GM18511 (cell line): ENCODE measurements at regions not wholly inside any gene's neighbourhood (a gene's known extent, or its start where the extent isn't known, plus 50 kb on each side); places are given as distances from the start of the nearest gene placed in this dataset.
"Not testable (repeated sequence)": the region's sequence is repeated elsewhere in the genome, so short reads cannot be mapped to it uniquely, and the experiment has no call there.

ENCODE experiments used
- ATAC-seq: cut with Tn5 transposase; IDR thresholded peaks from one replicate; pipeline ENCODE4 v1.9.1; 2021; ENCODE audit warnings: mild to moderate bottlenecking, moderate library complexity; ENCODE audit not compliant: unreplicated experiment

GRCh38 chr18:39190508-39190907, 1624.9 kb upstream of the CELF4 start:
- no peak for ATAC-seq

- no peak for ATAC-seq
These were observed 1622.7 kb upstream of the CELF4 start for GRCh38 chr18:39188278-39188677.

- no peak for ATAC-seq
These were observed 1620.4 kb upstream of the CELF4 start for GRCh38 chr18:39186008-39186407.

- ATAC-seq = no peak
These were observed 1618.6 kb upstream of the CELF4 start for GRCh38 chr18:39184176-39184575.

GRCh38 chr18:39178166-39178565, 1612.6 kb upstream of the CELF4 start:
- ATAC-seq = no peak

- ATAC-seq = no peak
These were observed 1607.3 kb upstream of the CELF4 start for GRCh38 chr18:39172695-39173421.

GRCh38 chr18:39168723-39169122, 1603.1 kb upstream of the CELF4 start:
- no peak for ATAC-seq

- no peak for ATAC-seq
These were observed 1602.4 kb upstream of the CELF4 start for GRCh38 chr18:39167990-39168389.

GRCh38 chr18:39166776-39167175, 1601.2 kb upstream of the CELF4 start:
- no peak for ATAC-seq

GRCh38 chr18:39162013-39162827, 1596.6 kb upstream of the CELF4 start:
- no peak for ATAC-seq

GRCh38 chr18:39149211-39149806, 1583.7 kb upstream of the CELF4 start:
- no peak for ATAC-seq

- ATAC-seq = no peak
These were observed 1568.7 kb upstream of the CELF4 start for GRCh38 chr18:39134255-39134654.

- ATAC-seq = not testable (repeated sequence)
These were observed 1561.9 kb upstream of the CELF4 start for GRCh38 chr18:39127538-39127937.

- ATAC-seq = no peak
These were observed 1548.2 kb upstream of the CELF4 start for GRCh38 chr18:39113790-39114189.

- no peak for ATAC-seq
These were observed 1539.5 kb upstream of the CELF4 start for GRCh38 chr18:39105104-39105503.

GRCh38 chr18:39072970-39073369, 1507.4 kb upstream of the CELF4 start:
- ATAC-seq = no peak

- no peak for ATAC-seq
These were observed 1496.8 kb upstream of the CELF4 start for GRCh38 chr18:39062426-39062825.

GRCh38 chr18:39058386-39059000, 1492.9 kb upstream of the CELF4 start:
- ATAC-seq = no peak

- ATAC-seq = no peak
These were observed 1491.9 kb upstream of the CELF4 start for GRCh38 chr18:39057423-39058064.

- no peak for ATAC-seq
These were observed 1488.0 kb upstream of the CELF4 start for GRCh38 chr18:39053571-39053970.

- no peak for ATAC-seq
These were observed 1485.4 kb upstream of the CELF4 start for GRCh38 chr18:39051013-39051412.
